ENCODE measurements at regions not wholly inside any gene's neighbourhood (a gene's known extent, or its start where the extent isn't known, plus 50 kb on each side); places are given as distances from the start of the nearest gene placed in this dataset.

- no peak for DNase-seq (ENCODE audit: low read depth, low spot score)
- no peak overlapping the region for H3K4me2 ChIP-seq (ENCODE audit: control insufficient read depth, extremely low read depth, insufficient read depth, low read depth, low read length)
- H3K9ac ChIP-seq (ENCODE audit: control insufficient read depth, extremely low read depth, insufficient read depth, low read length): no peak overlapping the region
- H3K36me3 ChIP-seq (ENCODE audit: control insufficient read depth in 2 of 2, extremely low read depth in 1 of 2, insufficient read depth in 2 of 2, low read length in 2 of 2): no peaks in the 10 kb centered on the region
- no peaks in the 10 kb centered on the region for H3K79me2 ChIP-seq (ENCODE audit: control insufficient read depth, insufficient read depth, low read length)
- no peak overlapping the region for H2AFZ ChIP-seq (ENCODE audit: control insufficient read depth, low read length)
- no peak for FAIRE-seq
- H3K27ac ChIP-seq (ENCODE audit: control insufficient read depth, insufficient read depth, low read length): no peak overlapping the region
- H3K27me3 ChIP-seq (ENCODE audit: control insufficient read depth, extremely low read depth, insufficient read depth, low read length): no peaks in the 10 kb centered on the region
- H3K9me1 ChIP-seq (ENCODE audit: control insufficient read depth, extremely low read depth, insufficient read depth, low read length): no peaks in the 10 kb centered on the region
- no peak for TF ChIP-seq EZH2 (IDR thresholded peaks at IDR 0.05; ENCODE audit: low read length)
- TF ChIP-seq, protein P1, sequence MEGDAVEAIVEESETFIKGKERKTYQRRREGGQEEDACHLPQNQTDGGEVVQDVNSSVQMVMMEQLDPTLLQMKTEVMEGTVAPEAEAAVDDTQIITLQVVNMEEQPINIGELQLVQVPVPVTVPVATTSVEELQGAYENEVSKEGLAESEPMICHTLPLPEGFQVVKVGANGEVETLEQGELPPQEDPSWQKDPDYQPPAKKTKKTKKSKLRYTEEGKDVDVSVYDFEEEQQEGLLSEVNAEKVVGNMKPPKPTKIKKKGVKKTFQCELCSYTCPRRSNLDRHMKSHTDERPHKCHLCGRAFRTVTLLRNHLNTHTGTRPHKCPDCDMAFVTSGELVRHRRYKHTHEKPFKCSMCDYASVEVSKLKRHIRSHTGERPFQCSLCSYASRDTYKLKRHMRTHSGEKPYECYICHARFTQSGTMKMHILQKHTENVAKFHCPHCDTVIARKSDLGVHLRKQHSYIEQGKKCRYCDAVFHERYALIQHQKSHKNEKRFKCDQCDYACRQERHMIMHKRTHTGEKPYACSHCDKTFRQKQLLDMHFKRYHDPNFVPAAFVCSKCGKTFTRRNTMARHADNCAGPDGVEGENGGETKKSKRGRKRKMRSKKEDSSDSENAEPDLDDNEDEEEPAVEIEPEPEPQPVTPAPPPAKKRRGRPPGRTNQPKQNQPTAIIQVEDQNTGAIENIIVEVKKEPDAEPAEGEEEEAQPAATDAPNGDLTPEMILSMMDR (optimal IDR thresholded peaks at IDR 0.05 in 1 of 3, IDR thresholded peaks at IDR 0.05 in 1 of 3, conservative IDR thresholded peaks at IDR 0.05 in 1 of 3; ENCODE audit: extremely low read depth in 1 of 3, insufficient read depth in 2 of 3, low read length in 3 of 3): no peak
- H4K20me1 ChIP-seq (ENCODE audit: control insufficient read depth, extremely low read depth, insufficient read depth, low read length): no peaks in the 10 kb centered on the region
- dilution Hi-C loops (cut with MboI; ENCODE audit: extremely low pct_ligation_motif_present, low sequenced_read_pairs): no loop called here
- no peaks in the 10 kb centered on the region for H3K9me3 ChIP-seq (ENCODE audit: control insufficient read depth, low read depth, low read length)
- H3K4me3 ChIP-seq (ENCODE audit: control insufficient read depth in 2 of 3, extremely low read depth in 1 of 3, insufficient read depth in 2 of 3, low read depth in 1 of 3, low read length in 3 of 3): no peak overlapping the region
- H3K4me1 ChIP-seq (ENCODE audit: control insufficient read depth, extremely low read depth, insufficient read depth, low read length): no peaks in the 10 kb centered on the region
Measured at GRCh38 chr7:9505516-9505915, 1072.1 kb downstream of the NXPH1 start.

DNA sequence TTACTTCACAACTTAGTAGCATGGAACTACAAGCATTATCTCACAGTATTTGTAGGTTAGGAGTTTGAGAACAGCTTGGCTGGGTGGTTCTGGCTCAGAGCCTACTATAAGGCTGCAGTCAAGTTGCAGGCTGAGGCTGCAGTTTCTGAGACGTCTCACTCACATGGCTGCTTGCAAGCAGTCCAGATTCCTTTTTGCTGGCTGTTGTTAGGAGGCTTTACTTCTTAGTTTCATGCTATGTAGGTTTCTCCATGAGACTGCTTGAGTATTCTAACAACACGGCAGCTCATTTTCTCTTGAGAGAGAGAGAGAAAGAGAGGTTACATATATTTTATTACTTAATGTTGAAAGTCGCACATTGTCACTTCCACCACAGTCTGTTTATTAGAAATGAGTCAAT is 1073.9 kb downstream of the NXPH1 start:
- H3K4me3 ChIP-seq (ENCODE audit: control insufficient read depth in 2 of 3, extremely low read depth in 1 of 3, insufficient read depth in 2 of 3, low read depth in 1 of 3, low read length in 3 of 3): no peak overlapping the region
- FAIRE-seq (no peak), DNase-seq (ENCODE audit: low read depth, low spot score) (no peak)
- no peaks in the 10 kb centered on the region for H3K36me3 ChIP-seq (ENCODE audit: control insufficient read depth in 2 of 2, extremely low read depth in 1 of 2, insufficient read depth in 2 of 2, low read length in 2 of 2)
- H3K4me2 ChIP-seq (ENCODE audit: control insufficient read depth, extremely low read depth, insufficient read depth, low read depth, low read length): no peak overlapping the region
- no peaks in the 10 kb centered on the region for H3K27me3 ChIP-seq (ENCODE audit: control insufficient read depth, extremely low read depth, insufficient read depth, low read length)
- no peaks in the 10 kb centered on the region for H4K20me1 ChIP-seq (ENCODE audit: control insufficient read depth, extremely low read depth, insufficient read depth, low read length)
- H3K9me1 ChIP-seq (ENCODE audit: control insufficient read depth, extremely low read depth, insufficient read depth, low read length): no peaks in the 10 kb centered on the region
- dilution Hi-C loops (cut with MboI; ENCODE audit: extremely low pct_ligation_motif_present, low sequenced_read_pairs): no loop called here
- no peaks in the 10 kb centered on the region for H3K4me1 ChIP-seq (ENCODE audit: control insufficient read depth, extremely low read depth, insufficient read depth, low read length)
- H3K79me2 ChIP-seq (ENCODE audit: control insufficient read depth, insufficient read depth, low read length): no peaks in the 10 kb centered on the region
- no peaks in the 10 kb centered on the region for H3K9me3 ChIP-seq (ENCODE audit: control insufficient read depth, low read depth, low read length)
- no peak overlapping the region for H2AFZ ChIP-seq (ENCODE audit: control insufficient read depth, low read length)
- TF ChIP-seq EZH2 (IDR thresholded peaks at IDR 0.05; ENCODE audit: low read length): no peak
- TF ChIP-seq, protein P1 (optimal IDR thresholded peaks at IDR 0.05 in 1 of 3, IDR thresholded peaks at IDR 0.05 in 1 of 3, conservative IDR thresholded peaks at IDR 0.05 in 1 of 3; ENCODE audit: extremely low read depth in 1 of 3, insufficient read depth in 2 of 3, low read length in 3 of 3): no peak
- H3K27ac ChIP-seq (ENCODE audit: control insufficient read depth, insufficient read depth, low read length): no peak overlapping the region
- H3K9ac ChIP-seq (ENCODE audit: control insufficient read depth, extremely low read depth, insufficient read depth, low read length): no peak overlapping the region

Data from keratinocyte (primary cell).